H1 (cell line): ENCODE measurements at regions not wholly inside any gene's neighbourhood (a gene's known extent, or its start where the extent isn't known, plus 50 kb on each side); places are given as distances from the start of the nearest gene placed in this dataset.

Source experiments
- CTBP2 ChIP-seq: IDR thresholded peaks from 2 replicates; pipeline ENCODE4 v1.7.0; 2011; ENCODE audit warnings: borderline replicate concordance, mild to moderate bottlenecking, moderate library complexity, mixed read lengths, low read length; ENCODE audit not compliant: insufficient read depth, insufficient read length
- EGR1 ChIP-seq: IDR thresholded peaks from 2 replicates; pipeline ENCODE4 v1.6.1; 2011; ENCODE audit warnings: low read depth, low read length, borderline replicate concordance
- KDM4A ChIP-seq: IDR thresholded peaks from one replicate; pipeline ENCODE4 v1.7.1; 2012; ENCODE audit warnings: low read depth, mild to moderate bottlenecking, moderate library complexity, low read length, inconsistent platforms; ENCODE audit not compliant: severe bottlenecking
- PHF8 ChIP-seq: fragments of 200-600 bp; sonication (generic); conservative IDR thresholded peaks from 2 replicates; pipeline ENCODE4 v1.7.1; 2012; ENCODE audit warnings: low read depth, mild to moderate bottlenecking, inconsistent platforms, low read length, moderate library complexity
- TF ChIP-seq, protein P1 (sequence below): IDR thresholded peaks from 2 replicates; pipeline ENCODE4 v1.6.1; 2012; ENCODE audit warnings: inconsistent platforms

DNA sequence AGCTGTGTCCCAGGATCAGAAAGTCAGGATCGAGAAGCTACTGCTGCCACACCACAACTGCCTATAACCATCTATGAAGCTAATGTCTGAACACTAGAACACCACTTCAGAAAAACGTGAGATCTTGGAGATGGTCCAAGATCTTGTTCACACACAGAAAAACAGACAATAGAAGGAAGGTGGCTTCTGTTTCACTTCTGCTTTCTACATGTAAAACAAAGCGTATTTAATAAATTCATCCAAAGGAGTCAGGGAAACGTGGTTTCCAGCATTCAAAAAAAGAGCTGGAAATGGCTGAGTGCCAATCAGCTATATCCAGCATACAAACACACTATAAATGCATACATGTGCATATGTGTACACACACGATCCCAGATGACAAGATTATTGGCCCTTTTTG lies 70.2 kb upstream of the CCDC71L start (continued):
- TF ChIP-seq, protein P1, sequence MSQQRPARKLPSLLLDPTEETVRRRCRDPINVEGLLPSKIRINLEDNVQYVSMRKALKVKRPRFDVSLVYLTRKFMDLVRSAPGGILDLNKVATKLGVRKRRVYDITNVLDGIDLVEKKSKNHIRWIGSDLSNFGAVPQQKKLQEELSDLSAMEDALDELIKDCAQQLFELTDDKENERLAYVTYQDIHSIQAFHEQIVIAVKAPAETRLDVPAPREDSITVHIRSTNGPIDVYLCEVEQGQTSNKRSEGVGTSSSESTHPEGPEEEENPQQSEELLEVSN: no peak
- no peak for TF ChIP-seq KDM4A
- TF ChIP-seq EGR1: no peak
- no peak for TF ChIP-seq CTBP2
- TF ChIP-seq PHF8: no peak
